ENCODE measurements at regions not wholly inside any gene's neighbourhood (a gene's known extent, or its start where the extent isn't known, plus 50 kb on each side); places are given as distances from the start of the nearest gene placed in this dataset.

GRCh38 chr2:21804151-21804550 is 680.4 kb downstream of the TDRD15 start:
- ATAC-seq (no peak), FAIRE-seq (no peak)

DNA sequence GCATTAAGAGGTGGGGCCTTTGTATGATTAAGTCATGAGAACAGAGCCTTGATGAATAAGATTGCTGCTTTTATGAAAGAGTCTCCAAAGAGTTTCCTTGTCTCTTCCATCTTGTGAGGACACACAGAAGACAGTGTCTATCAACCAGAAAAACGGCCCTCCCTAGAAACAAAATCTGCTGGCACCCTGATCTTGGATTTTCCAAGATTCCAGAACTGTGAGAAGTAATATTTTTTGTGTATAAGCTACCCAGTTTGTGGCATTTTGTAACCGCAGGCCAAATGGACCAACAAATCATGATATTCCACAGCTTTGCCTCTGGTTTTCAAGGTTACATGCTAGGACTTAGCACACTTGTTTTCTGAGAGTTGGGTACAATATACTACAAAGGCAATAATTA is 687.8 kb downstream of the TDRD15 start:
- no peak for TF ChIP-seq CTCF (IDR thresholded peaks at IDR 0.05)
- no peaks in the 10 kb centered on the region for H3K9me3 ChIP-seq
- H3K4me3 ChIP-seq: no peak overlapping the region
- no peaks in the 10 kb centered on the region for H3K27me3 ChIP-seq
- no peak overlapping the region for H3K27ac ChIP-seq
- no peaks in the 10 kb centered on the region for H3K4me1 ChIP-seq
- intact Hi-C loops (cut with DNase I): no loop called here
- no peak for FAIRE-seq
- DNase-seq: no peak
- no peaks in the 10 kb centered on the region for H3K36me3 ChIP-seq
- ATAC-seq: no peak
- WGBS, 2 donors: 44 to 49% methylated on average over 2 of the region's 2 CpGs

More at GRCh38 chr2:21804151-21804550, 680.4 kb downstream of the TDRD15 start:
- Histone ChIP-seq H3K27ac (no peak overlapping the region), H3K4me1 (no peaks in the 10 kb centered on the region), H3K9me3 (no peaks in the 10 kb centered on the region), H3K36me3 (no peaks in the 10 kb centered on the region), H3K27me3 (no peaks in the 10 kb centered on the region), H3K4me3 (no peak overlapping the region)
- TF ChIP-seq CTCF (IDR thresholded peaks at IDR 0.05): no peak
- WGBS, 2 donors: 52 to 74% methylated on average over 3 of the region's 3 CpGs
- intact Hi-C loops (cut with DNase I): no loop called here
- DNase-seq: no peak

DNA sequence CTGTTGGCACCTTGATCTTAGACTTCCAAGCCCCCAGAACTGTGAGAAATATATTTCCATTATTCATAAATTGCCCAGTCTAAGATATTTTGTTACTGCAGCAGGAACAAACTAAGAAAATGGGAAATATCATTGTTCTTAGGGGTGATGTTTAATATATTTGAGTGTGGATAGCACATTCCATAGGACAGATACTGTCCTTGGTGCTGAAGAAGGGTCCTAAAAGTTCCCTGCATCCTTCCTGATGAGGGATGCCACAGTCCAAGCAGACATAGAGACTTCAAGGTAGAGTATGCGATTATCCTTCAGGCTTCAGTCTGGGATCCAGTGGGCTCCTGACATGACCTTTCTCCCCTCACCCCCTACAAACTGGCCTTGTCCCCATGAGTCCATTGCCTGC is 689.0 kb downstream of the TDRD15 start:
- Histone ChIP-seq H3K27ac (no peak overlapping the region), H3K4me1 (no peaks in the 10 kb centered on the region), H3K36me3 (no peaks in the 10 kb centered on the region), H3K4me3 (no peak overlapping the region), H3K27me3 (no peaks in the 10 kb centered on the region), H3K9me3 (no peaks in the 10 kb centered on the region)
- intact Hi-C loops (cut with DNase I): no loop called here
- no peak for FAIRE-seq
- ATAC-seq: no peak
- WGBS, 2 donors: 71 to 89% methylated on average over 1 of the region's 1 CpG
- TF ChIP-seq CTCF (IDR thresholded peaks at IDR 0.05): no peak
- no peak for DNase-seq

- H3K27ac ChIP-seq: no peak overlapping the region
- no peaks in the 10 kb centered on the region for H3K27me3 ChIP-seq
- H3K9me3 ChIP-seq: no peaks in the 10 kb centered on the region
- no peak overlapping the region for H3K4me3 ChIP-seq
- H3K4me1 ChIP-seq: no peaks in the 10 kb centered on the region
- no peak for TF ChIP-seq CTCF (IDR thresholded peaks at IDR 0.05)
- intact Hi-C loops (cut with DNase I): no loop called here
- DNase-seq: no peak
- no peaks in the 10 kb centered on the region for H3K36me3 ChIP-seq
- 45% methylated on average over 4 of the region's 4 CpGs for WGBS, 2 donors
- FAIRE-seq: no peak
- no peak for ATAC-seq
These were observed 690.9 kb downstream of the TDRD15 start for GRCh38 chr2:21814588-21815149.

DNA sequence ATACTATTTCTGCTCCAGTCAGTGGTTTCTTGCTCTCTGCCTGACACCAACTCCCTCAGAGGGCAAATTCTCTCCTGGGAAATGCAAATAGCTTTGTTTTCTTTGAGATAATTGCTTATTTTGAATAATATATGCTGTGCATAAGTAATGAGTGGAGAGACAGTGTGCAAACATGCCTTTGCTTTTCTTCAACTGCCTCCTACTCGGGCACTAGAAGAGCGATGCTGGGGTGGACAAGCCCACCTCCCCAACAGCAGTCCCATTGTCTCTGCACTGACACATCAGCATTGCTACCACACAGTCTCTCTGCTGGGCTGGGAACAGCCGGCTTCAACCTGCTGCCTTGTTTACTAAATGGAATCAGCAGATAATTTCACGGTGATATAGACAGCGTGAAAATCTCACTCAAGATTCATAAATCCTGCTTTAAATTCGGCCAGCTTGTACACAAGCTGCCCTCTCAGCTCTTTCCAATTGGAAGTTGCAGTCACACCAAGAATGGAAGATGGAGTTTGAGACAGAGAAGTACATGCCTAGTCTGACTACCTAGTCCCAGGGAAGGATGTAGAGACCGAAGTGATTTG is 694.5 kb downstream of the TDRD15 start:
- H3K9me3 ChIP-seq: no peaks in the 10 kb centered on the region
- H3K4me1 ChIP-seq: no peaks in the 10 kb centered on the region
- H3K36me3 ChIP-seq: no peaks in the 10 kb centered on the region
- no peaks in the 10 kb centered on the region for H3K27me3 ChIP-seq
- no peak for TF ChIP-seq CTCF (IDR thresholded peaks at IDR 0.05)
- no peak overlapping the region for H3K27ac ChIP-seq
- DNase-seq: no peak
- WGBS, 2 donors: 35 to 36% methylated on average over 7 of the region's 7 CpGs
- H3K4me3 ChIP-seq: no peak overlapping the region
- intact Hi-C loops (cut with DNase I): no loop called here
- FAIRE-seq: no peak
- no peak for ATAC-seq

Measured in pancreas (tissue), 10 donors.